WTC11 (cell line): ENCODE measurements at regions not wholly inside any gene's neighbourhood (a gene's known extent, or its start where the extent isn't known, plus 50 kb on each side); places are given as distances from the start of the nearest gene placed in this dataset.

Experiments used
- ATAC-seq: fragments of 200-7000 bp; cut with Tn5 transposase; 2 replicates; pipeline ENCODE4 v1.10.0; 2021; ENCODE audit warnings: mild to moderate bottlenecking, moderate library complexity
- CTCF ChIA-PET: fragments of 300-600 bp; sonication (Branson Sonifier 250); formaldehyde crosslinking; loops from one replicate; lab custom pipeline; 2021; ENCODE audit warnings: antibody characterized with exemption; lab: Charles Lee
- POLR2A ChIA-PET: fragments of 350-600 bp; sonication (Branson Sonifier 250); formaldehyde crosslinking; loops from one replicate; lab custom pipeline; 2021; ENCODE audit warnings: antibody characterized with exemption; lab: Charles Lee
- DNase-seq: peaks from one replicate; pipeline ENCODE4 v3.0.0; 2021; ENCODE audit warnings: low spot score
- H3K27ac Mint-ChIP-seq: 2 replicates; pipeline ENCODE4 v1.8.0; 2021; ENCODE audit warnings: mixed read lengths
- H3K27me3 Mint-ChIP-seq: 2 replicates; pipeline ENCODE4 v1.8.0; 2021; ENCODE audit warnings: low read depth, mild to moderate bottlenecking, moderate library complexity, mixed read lengths
- H3K36me3 Mint-ChIP-seq: 2 replicates; pipeline ENCODE4 v1.8.0; 2021; ENCODE audit warnings: mixed read lengths
- H3K4me1 Mint-ChIP-seq: 2 replicates; pipeline ENCODE4 v1.8.0; 2022; ENCODE audit warnings: mixed read lengths
- H3K4me3 Mint-ChIP-seq: 2 replicates; pipeline ENCODE4 v1.8.0; 2021; ENCODE audit warnings: mild to moderate bottlenecking, moderate library complexity, mixed read lengths
- H3K9me3 Mint-ChIP-seq: 2 replicates; pipeline ENCODE4 v1.8.0; 2021; ENCODE audit warnings: mixed read lengths
- ATF2 ChIP-seq: sonication (generic); formaldehyde crosslinking; IDR thresholded peaks from 2 replicates; pipeline ENCODE4 v1.8.1; 2022; ENCODE audit warnings: low read depth, missing genetic modification reagents, borderline replicate concordance
- E2F5 ChIP-seq: sonication (generic); formaldehyde crosslinking; IDR thresholded peaks from 2 replicates; pipeline ENCODE4 v1.8.1; 2022; ENCODE audit warnings: mild to moderate bottlenecking, moderate library complexity, missing genetic modification reagents
- ELF4 ChIP-seq: sonication (generic); formaldehyde crosslinking; IDR thresholded peaks from 2 replicates; pipeline ENCODE4 v1.8.1; 2022; ENCODE audit warnings: low read depth, mild to moderate bottlenecking, moderate library complexity, missing genetic modification reagents
- GRHL2 ChIP-seq: fragments of 250-450 bp; sonication (Bioruptor Pico); IDR thresholded peaks from 2 replicates; pipeline ENCODE4 v1.8.0; 2022; ENCODE audit warnings: mild to moderate bottlenecking, moderate library complexity; ENCODE audit not compliant: insufficient replicate concordance, severe bottlenecking
- JUN ChIP-seq: sonication (generic); formaldehyde crosslinking; IDR thresholded peaks from 2 replicates; pipeline ENCODE4 v1.8.0; 2023; ENCODE audit warnings: mild to moderate bottlenecking, missing genetic modification reagents
- KAT7 ChIP-seq: sonication (generic); formaldehyde crosslinking; IDR thresholded peaks from 2 replicates; pipeline ENCODE4 v1.8.1; 2023; ENCODE audit warnings: missing genetic modification reagents, mild to moderate bottlenecking, borderline replicate concordance
- PRRX2 ChIP-seq: fragments of 250-450 bp; sonication (Bioruptor Pico); IDR thresholded peaks from 2 replicates; pipeline ENCODE4 v1.8.0; 2021; ENCODE audit warnings: mild to moderate bottlenecking
- TCF7 ChIP-seq: sonication (generic); formaldehyde crosslinking; IDR thresholded peaks from 2 replicates; pipeline ENCODE4 v1.8.0; 2022; ENCODE audit warnings: mild to moderate bottlenecking, low read depth, missing genetic modification reagents, moderate library complexity
- USF1 ChIP-seq: sonication (generic); formaldehyde crosslinking; IDR thresholded peaks from 2 replicates; pipeline ENCODE4 v1.8.0; 2022; ENCODE audit warnings: mild to moderate bottlenecking, missing genetic modification reagents
- ZNF263 ChIP-seq: sonication (generic); formaldehyde crosslinking; IDR thresholded peaks from 2 replicates; pipeline ENCODE4 v1.8.1; 2022; ENCODE audit warnings: low read depth, mild to moderate bottlenecking, moderate library complexity, missing genetic modification reagents
- ZNF423 ChIP-seq: fragments of 250-450 bp; sonication (Bioruptor Pico); IDR thresholded peaks from 2 replicates; pipeline ENCODE4 v2.1.2; 2022; ENCODE audit warnings: mild to moderate bottlenecking, moderate library complexity
- ZNF512 ChIP-seq: sonication (generic); formaldehyde crosslinking; IDR thresholded peaks from 2 replicates; pipeline ENCODE4 v1.8.1; 2022; ENCODE audit warnings: missing genetic modification reagents, borderline replicate concordance
- TF ChIP-seq, protein P1 (sequence below): sonication (generic); formaldehyde crosslinking; IDR thresholded peaks from 2 replicates; pipeline ENCODE4 v1.8.0; 2023; ENCODE audit warnings: mild to moderate bottlenecking, missing genetic modification reagents
- TF ChIP-seq, protein P2 (sequence below): fragments of 250-450 bp; sonication (Bioruptor Pico); IDR thresholded peaks from 2 replicates; pipeline ENCODE4 v1.9.0; 2021; ENCODE audit warnings: moderate library complexity, mild to moderate bottlenecking, inconsistent platforms, borderline replicate concordance
- TF ChIP-seq, protein P3 (sequence below): sonication (generic); formaldehyde crosslinking; IDR thresholded peaks from 2 replicates; pipeline ENCODE4 v1.8.0; 2022; ENCODE audit warnings: mild to moderate bottlenecking, missing genetic modification reagents
- TF ChIP-seq, protein P4 (sequence below): sonication (generic); formaldehyde crosslinking; IDR thresholded peaks from 2 replicates; pipeline ENCODE4 v1.8.0; 2023; ENCODE audit warnings: missing genetic modification reagents
- TF ChIP-seq, protein P5 (sequence below): fragments of 250-450 bp; sonication (Bioruptor Pico); IDR thresholded peaks from 2 replicates; pipeline ENCODE4 v1.9.0; 2021; ENCODE audit warnings: mild to moderate bottlenecking
- TF ChIP-seq, protein P6 (sequence below): sonication (generic); formaldehyde crosslinking; IDR thresholded peaks from 2 replicates; pipeline ENCODE4 v1.8.1; 2023; ENCODE audit warnings: mild to moderate bottlenecking, missing genetic modification reagents, moderate library complexity

GRCh38 chr13:108369412-108369811 lies 99.9 kb downstream of the TNFSF13B start:
- Mint-ChIP-seq H3K27me3 (no peaks in the 10 kb centered on the region), H3K4me1 (peaks cover 10% of the 10 kb centered on the region), H3K36me3 (no peaks in the 10 kb centered on the region), H3K4me3 (no peak overlapping the region), H3K27ac (no peak overlapping the region), H3K9me3 (peaks cover 17% of the 10 kb centered on the region)
- DNase-seq = no peak
- ChIA-PET POLR2A (no interaction called here), CTCF (no interaction called here)
- no peak for ATAC-seq
- TF ChIP-seq ZNF423 (CRISPR knock-in tag) = no peak
- TF ChIP-seq, protein P1, sequence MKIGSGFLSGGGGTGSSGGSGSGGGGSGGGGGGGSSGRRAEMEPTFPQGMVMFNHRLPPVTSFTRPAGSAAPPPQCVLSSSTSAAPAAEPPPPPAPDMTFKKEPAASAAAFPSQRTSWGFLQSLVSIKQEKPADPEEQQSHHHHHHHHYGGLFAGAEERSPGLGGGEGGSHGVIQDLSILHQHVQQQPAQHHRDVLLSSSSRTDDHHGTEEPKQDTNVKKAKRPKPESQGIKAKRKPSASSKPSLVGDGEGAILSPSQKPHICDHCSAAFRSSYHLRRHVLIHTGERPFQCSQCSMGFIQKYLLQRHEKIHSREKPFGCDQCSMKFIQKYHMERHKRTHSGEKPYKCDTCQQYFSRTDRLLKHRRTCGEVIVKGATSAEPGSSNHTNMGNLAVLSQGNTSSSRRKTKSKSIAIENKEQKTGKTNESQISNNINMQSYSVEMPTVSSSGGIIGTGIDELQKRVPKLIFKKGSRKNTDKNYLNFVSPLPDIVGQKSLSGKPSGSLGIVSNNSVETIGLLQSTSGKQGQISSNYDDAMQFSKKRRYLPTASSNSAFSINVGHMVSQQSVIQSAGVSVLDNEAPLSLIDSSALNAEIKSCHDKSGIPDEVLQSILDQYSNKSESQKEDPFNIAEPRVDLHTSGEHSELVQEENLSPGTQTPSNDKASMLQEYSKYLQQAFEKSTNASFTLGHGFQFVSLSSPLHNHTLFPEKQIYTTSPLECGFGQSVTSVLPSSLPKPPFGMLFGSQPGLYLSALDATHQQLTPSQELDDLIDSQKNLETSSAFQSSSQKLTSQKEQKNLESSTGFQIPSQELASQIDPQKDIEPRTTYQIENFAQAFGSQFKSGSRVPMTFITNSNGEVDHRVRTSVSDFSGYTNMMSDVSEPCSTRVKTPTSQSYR (CRISPR knock-in tag) = no peak
- TF ChIP-seq GRHL2 (CRISPR knock-in tag) = no peak
- TF ChIP-seq, protein P2, sequence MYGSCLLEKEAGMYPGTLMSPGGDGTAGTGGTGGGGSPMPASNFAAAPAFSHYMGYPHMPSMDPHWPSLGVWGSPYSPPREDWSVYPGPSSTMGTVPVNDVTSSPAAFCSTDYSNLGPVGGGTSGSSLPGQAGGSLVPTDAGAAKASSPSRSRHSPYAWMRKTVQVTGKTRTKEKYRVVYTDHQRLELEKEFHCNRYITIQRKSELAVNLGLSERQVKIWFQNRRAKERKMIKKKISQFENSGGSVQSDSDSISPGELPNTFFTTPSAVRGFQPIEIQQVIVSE (CRISPR knock-in tag) = no peak
- TF ChIP-seq E2F5 (CRISPR knock-in tag) = no peak
- TF ChIP-seq ZNF263 = no peak
- TF ChIP-seq PRRX2 = no peak
- TF ChIP-seq, protein P3, sequence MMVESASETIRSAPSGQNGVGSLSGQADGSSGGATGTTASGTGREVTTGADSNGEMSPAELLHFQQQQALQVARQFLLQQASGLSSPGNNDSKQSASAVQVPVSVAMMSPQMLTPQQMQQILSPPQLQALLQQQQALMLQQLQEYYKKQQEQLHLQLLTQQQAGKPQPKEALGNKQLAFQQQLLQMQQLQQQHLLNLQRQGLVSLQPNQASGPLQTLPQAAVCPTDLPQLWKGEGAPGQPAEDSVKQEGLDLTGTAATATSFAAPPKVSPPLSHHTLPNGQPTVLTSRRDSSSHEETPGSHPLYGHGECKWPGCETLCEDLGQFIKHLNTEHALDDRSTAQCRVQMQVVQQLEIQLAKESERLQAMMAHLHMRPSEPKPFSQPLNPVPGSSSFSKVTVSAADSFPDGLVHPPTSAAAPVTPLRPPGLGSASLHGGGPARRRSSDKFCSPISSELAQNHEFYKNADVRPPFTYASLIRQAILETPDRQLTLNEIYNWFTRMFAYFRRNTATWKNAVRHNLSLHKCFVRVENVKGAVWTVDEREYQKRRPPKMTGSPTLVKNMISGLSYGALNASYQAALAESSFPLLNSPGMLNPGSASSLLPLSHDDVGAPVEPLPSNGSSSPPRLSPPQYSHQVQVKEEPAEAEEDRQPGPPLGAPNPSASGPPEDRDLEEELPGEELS = no peak
- no peak for TF ChIP-seq KAT7 (CRISPR knock-in tag)
- TF ChIP-seq, protein P4, sequence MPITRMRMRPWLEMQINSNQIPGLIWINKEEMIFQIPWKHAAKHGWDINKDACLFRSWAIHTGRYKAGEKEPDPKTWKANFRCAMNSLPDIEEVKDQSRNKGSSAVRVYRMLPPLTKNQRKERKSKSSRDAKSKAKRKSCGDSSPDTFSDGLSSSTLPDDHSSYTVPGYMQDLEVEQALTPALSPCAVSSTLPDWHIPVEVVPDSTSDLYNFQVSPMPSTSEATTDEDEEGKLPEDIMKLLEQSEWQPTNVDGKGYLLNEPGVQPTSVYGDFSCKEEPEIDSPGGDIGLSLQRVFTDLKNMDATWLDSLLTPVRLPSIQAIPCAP = no peak
- no peak for TF ChIP-seq USF1 (CRISPR knock-in tag)
- no peak for TF ChIP-seq TCF7 (CRISPR knock-in tag)
- TF ChIP-seq, protein P5, sequence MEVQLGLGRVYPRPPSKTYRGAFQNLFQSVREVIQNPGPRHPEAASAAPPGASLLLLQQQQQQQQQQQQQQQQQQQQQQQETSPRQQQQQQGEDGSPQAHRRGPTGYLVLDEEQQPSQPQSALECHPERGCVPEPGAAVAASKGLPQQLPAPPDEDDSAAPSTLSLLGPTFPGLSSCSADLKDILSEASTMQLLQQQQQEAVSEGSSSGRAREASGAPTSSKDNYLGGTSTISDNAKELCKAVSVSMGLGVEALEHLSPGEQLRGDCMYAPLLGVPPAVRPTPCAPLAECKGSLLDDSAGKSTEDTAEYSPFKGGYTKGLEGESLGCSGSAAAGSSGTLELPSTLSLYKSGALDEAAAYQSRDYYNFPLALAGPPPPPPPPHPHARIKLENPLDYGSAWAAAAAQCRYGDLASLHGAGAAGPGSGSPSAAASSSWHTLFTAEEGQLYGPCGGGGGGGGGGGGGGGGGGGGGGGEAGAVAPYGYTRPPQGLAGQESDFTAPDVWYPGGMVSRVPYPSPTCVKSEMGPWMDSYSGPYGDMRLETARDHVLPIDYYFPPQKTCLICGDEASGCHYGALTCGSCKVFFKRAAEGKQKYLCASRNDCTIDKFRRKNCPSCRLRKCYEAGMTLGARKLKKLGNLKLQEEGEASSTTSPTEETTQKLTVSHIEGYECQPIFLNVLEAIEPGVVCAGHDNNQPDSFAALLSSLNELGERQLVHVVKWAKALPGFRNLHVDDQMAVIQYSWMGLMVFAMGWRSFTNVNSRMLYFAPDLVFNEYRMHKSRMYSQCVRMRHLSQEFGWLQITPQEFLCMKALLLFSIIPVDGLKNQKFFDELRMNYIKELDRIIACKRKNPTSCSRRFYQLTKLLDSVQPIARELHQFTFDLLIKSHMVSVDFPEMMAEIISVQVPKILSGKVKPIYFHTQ (CRISPR knock-in tag) = no peak

DNA sequence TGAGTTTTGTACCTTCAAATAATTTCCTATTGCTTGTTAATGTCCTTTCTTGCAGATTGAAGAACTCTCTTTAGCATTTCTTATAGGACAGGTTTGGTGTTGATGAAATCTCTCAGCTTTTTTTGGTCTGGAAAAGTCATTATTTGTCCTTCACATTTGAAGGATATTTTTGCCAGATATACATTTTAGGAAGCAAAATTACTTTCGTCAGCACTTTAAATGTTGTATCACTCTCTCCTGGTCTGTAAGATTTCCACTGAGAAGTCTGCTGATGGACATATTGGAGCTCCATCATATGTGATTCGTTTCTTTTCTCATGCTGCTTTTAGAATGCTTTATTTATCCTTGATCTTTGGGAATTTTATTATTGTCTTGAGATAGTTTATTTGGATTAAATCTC lies 105.5 kb downstream of the TNFSF13B start:
- ATAC-seq (no peak), DNase-seq (no peak)
- ChIA-PET CTCF (no interaction called here), POLR2A (no interaction called here)
- Mint-ChIP-seq H3K27me3 (no peaks in the 10 kb centered on the region; the same call in 1 of the 2 replicates), H3K4me1 (no peaks in the 10 kb centered on the region), H3K4me3 (no peak overlapping the region), H3K27ac (no peak overlapping the region), H3K9me3 (peaks cover 25% of the 10 kb centered on the region), H3K36me3 (peaks cover 4% of the 10 kb centered on the region; the same call in 1 of the 2 replicates)
- TF ChIP-seq, protein P6, sequence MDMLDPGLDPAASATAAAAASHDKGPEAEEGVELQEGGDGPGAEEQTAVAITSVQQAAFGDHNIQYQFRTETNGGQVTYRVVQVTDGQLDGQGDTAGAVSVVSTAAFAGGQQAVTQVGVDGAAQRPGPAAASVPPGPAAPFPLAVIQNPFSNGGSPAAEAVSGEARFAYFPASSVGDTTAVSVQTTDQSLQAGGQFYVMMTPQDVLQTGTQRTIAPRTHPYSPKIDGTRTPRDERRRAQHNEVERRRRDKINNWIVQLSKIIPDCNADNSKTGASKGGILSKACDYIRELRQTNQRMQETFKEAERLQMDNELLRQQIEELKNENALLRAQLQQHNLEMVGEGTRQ (CRISPR knock-in tag) = no peak
- TF ChIP-seq GRHL2 (CRISPR knock-in tag) = no peak
- no peak for TF ChIP-seq JUN
- TF ChIP-seq ELF4 (CRISPR knock-in tag) = no peak
- no peak for TF ChIP-seq ATF2 (CRISPR knock-in tag)
- no peak for TF ChIP-seq ZNF512 (CRISPR knock-in tag)
